ENCODE measurements at regions not wholly inside any gene's neighbourhood (a gene's known extent, or its start where the extent isn't known, plus 50 kb on each side); places are given as distances from the start of the nearest gene placed in this dataset.

GRCh38 chr11:81224396-81224795 is 1509.3 kb downstream of the FAM181B start:
- no peak overlapping the region for H4K5ac ChIP-seq (ENCODE audit: low read depth, low read length)
- no peak overlapping the region for H2BK20ac ChIP-seq (ENCODE audit: low read depth, low read length)
- no peak overlapping the region for H3K18ac ChIP-seq (ENCODE audit: low read depth, low read length)
- H4K91ac ChIP-seq (ENCODE audit: insufficient read depth, low read depth, low read length), result no peak overlapping the region
- H3K9me3 ChIP-seq (ENCODE audit: control insufficient read depth, insufficient read depth, low read length), result 0 out of 2 replicates have a peak, but pooled peaks cover 2% of the 10 kb centered on the region
- ATAC-seq (ENCODE audit: low read depth) (no peak), DNase-seq (no peak)
- H3K14ac ChIP-seq (replicated peaks; ENCODE audit: low read depth, low read length), result no peak overlapping the region
- no peak overlapping the region for H3K4ac ChIP-seq (ENCODE audit: low read depth, low read length)
- no peak overlapping the region for H3K23ac ChIP-seq (ENCODE audit: low read depth, low read length)
- H3K36me3 ChIP-seq (ENCODE audit: control insufficient read depth, insufficient read depth, low read length), result no peaks in the 10 kb centered on the region
- intact Hi-C loops (cut with micrococcal nuclease), result no loop called here
- WGBS, 2 experiments (ENCODE audit: extremely low coverage in 2 of 2, insufficient read length in 1 of 2), result no CpG with 5 or more reads among the region's 3 CpGs
- dilution Hi-C loops (cut with HindIII; ENCODE audit: low sequenced_read_pairs, unreplicated experiment), result no loop called here
- no peaks in the 10 kb centered on the region for H4K20me1 ChIP-seq (ENCODE audit: insufficient read depth, low read length)
- H2AFZ ChIP-seq (replicated peaks; ENCODE audit: low read length, poor library complexity), result no peak overlapping the region
- no peak overlapping the region for H3K27ac ChIP-seq (ENCODE audit: insufficient read depth, low read length)
- H3K4me1 ChIP-seq (ENCODE audit: control insufficient read depth, insufficient read depth, low read length), result no peaks in the 10 kb centered on the region
- no peak overlapping the region for H3K4me2 ChIP-seq (ENCODE audit: low read depth, low read length)
- H2AK9ac ChIP-seq (replicated peaks; ENCODE audit: low read depth, low read length, poor library complexity), result no peak overlapping the region
- BruUV-seq (replicated peaks), result no TSS peak
- no peak overlapping the region for H4K8ac ChIP-seq (ENCODE audit: low read depth in 2 of 2, low read length in 2 of 2)
- TF ChIP-seq RCOR1 (IDR thresholded peaks at IDR 0.05; ENCODE audit: insufficient replicate concordance, low read length) (no peak), MAFK (IDR thresholded peaks at IDR 0.05; ENCODE audit: low read depth, low read length) (no peak), NFE2L2 (IDR thresholded peaks at IDR 0.05; ENCODE audit: low read depth, low read length) (no peak), POLR2A (IDR thresholded peaks at IDR 0.05; ENCODE audit: low read depth, low read length) (no peak), CEBPB (IDR thresholded peaks at IDR 0.05; ENCODE audit: low read depth, low read length) (no peak), USF2 (IDR thresholded peaks at IDR 0.05; ENCODE audit: low read depth, low read length) (no peak), CHD1 (IDR thresholded peaks at IDR 0.05; ENCODE audit: low read depth, low read length) (no peak), MXI1 (IDR thresholded peaks at IDR 0.05; ENCODE audit: borderline replicate concordance, low read depth, low read length) (no peak), FOS (IDR thresholded peaks at IDR 0.05; ENCODE audit: low read depth, low read length) (no peak), BHLHE40 (IDR thresholded peaks at IDR 0.05; ENCODE audit: low read depth, low read length) (no peak), MAZ (IDR thresholded peaks at IDR 0.05; ENCODE audit: borderline replicate concordance, low read depth, low read length) (no peak), RAD21 (IDR thresholded peaks at IDR 0.05; ENCODE audit: low read length) (no peak), RFX5 (IDR thresholded peaks at IDR 0.05; ENCODE audit: low read depth, low read length) (no peak), SMC3 (IDR thresholded peaks at IDR 0.05; ENCODE audit: low read depth, low read length) (no peak)
- TF ChIP-seq, protein P1, sequence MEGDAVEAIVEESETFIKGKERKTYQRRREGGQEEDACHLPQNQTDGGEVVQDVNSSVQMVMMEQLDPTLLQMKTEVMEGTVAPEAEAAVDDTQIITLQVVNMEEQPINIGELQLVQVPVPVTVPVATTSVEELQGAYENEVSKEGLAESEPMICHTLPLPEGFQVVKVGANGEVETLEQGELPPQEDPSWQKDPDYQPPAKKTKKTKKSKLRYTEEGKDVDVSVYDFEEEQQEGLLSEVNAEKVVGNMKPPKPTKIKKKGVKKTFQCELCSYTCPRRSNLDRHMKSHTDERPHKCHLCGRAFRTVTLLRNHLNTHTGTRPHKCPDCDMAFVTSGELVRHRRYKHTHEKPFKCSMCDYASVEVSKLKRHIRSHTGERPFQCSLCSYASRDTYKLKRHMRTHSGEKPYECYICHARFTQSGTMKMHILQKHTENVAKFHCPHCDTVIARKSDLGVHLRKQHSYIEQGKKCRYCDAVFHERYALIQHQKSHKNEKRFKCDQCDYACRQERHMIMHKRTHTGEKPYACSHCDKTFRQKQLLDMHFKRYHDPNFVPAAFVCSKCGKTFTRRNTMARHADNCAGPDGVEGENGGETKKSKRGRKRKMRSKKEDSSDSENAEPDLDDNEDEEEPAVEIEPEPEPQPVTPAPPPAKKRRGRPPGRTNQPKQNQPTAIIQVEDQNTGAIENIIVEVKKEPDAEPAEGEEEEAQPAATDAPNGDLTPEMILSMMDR (conservative IDR thresholded peaks at IDR 0.05; ENCODE audit: low read depth, low read length), result no peak
- TF ChIP-seq, protein P2, sequence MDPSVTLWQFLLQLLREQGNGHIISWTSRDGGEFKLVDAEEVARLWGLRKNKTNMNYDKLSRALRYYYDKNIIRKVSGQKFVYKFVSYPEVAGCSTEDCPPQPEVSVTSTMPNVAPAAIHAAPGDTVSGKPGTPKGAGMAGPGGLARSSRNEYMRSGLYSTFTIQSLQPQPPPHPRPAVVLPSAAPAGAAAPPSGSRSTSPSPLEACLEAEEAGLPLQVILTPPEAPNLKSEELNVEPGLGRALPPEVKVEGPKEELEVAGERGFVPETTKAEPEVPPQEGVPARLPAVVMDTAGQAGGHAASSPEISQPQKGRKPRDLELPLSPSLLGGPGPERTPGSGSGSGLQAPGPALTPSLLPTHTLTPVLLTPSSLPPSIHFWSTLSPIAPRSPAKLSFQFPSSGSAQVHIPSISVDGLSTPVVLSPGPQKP (IDR thresholded peaks at IDR 0.05; ENCODE audit: borderline replicate concordance, low read depth, low read length), result no peak
- CTCF ChIA-PET, result no interaction called here
- H2AK5ac ChIP-seq (ENCODE audit: low read depth, low read length), result no peak overlapping the region
- H3K9ac ChIP-seq (ENCODE audit: low read depth, low read length), result no peak overlapping the region
- H3K79me1 ChIP-seq (ENCODE audit: low read depth in 1 of 2, low read length in 2 of 2), result no peaks in the 10 kb centered on the region
- no peak overlapping the region for H3K56ac ChIP-seq (ENCODE audit: extremely low read depth, insufficient read depth, low read length)
- H2BK15ac ChIP-seq (ENCODE audit: low read depth, low read length), result no peak overlapping the region
- in situ Hi-C loops (cut with MboI; ENCODE audit: low sequenced_read_pairs), result no loop called here
- POLR2A ChIA-PET (ENCODE audit: unreplicated experiment), result no interaction called here
- no peaks in the 10 kb centered on the region for H3K9me1 ChIP-seq (ENCODE audit: insufficient read depth, low read length)
- no peak overlapping the region for H2BK5ac ChIP-seq (ENCODE audit: low read depth, low read length, poor library complexity, severe bottlenecking)
- no peaks in the 10 kb centered on the region for H3K27me3 ChIP-seq (ENCODE audit: control insufficient read depth, insufficient read depth, low read length)
- no peak overlapping the region for H2BK120ac ChIP-seq (ENCODE audit: low read depth, low read length)
- no peak overlapping the region for H3K4me3 ChIP-seq (ENCODE audit: insufficient read depth, low read depth, low read length)
